ENCODE measurements at regions not wholly inside any gene's neighbourhood (a gene's known extent, or its start where the extent isn't known, plus 50 kb on each side); places are given as distances from the start of the nearest gene placed in this dataset.

GRCh38 chr16:73840728-73841127, 455.9 kb upstream of the PSMD7 start:
- Histone ChIP-seq H3K36me3 (ENCODE audit: control insufficient read depth in 2 of 2, extremely low read depth in 1 of 2, insufficient read depth in 2 of 2, low read length in 2 of 2) (no peaks in the 10 kb centered on the region), H4K20me1 (ENCODE audit: control insufficient read depth, extremely low read depth, insufficient read depth, low read length) (no peaks in the 10 kb centered on the region), H3K9ac (ENCODE audit: control insufficient read depth, extremely low read depth, insufficient read depth, low read length) (no peak overlapping the region), H3K79me2 (ENCODE audit: control insufficient read depth, insufficient read depth, low read length) (no peaks in the 10 kb centered on the region), H3K27me3 (ENCODE audit: control insufficient read depth, extremely low read depth, insufficient read depth, low read length) (no peaks in the 10 kb centered on the region), H3K4me2 (ENCODE audit: control insufficient read depth, extremely low read depth, insufficient read depth, low read depth, low read length) (no peak overlapping the region), H3K9me3 (ENCODE audit: control insufficient read depth, low read depth, low read length) (no peaks in the 10 kb centered on the region), H3K27ac (ENCODE audit: control insufficient read depth, insufficient read depth, low read length) (no peak overlapping the region), H2AFZ (ENCODE audit: control insufficient read depth, low read length) (no peak overlapping the region), H3K4me3 (ENCODE audit: control insufficient read depth in 2 of 3, extremely low read depth in 1 of 3, insufficient read depth in 2 of 3, low read depth in 1 of 3, low read length in 3 of 3) (no peak overlapping the region), H3K9me1 (ENCODE audit: control insufficient read depth, extremely low read depth, insufficient read depth, low read length) (no peaks in the 10 kb centered on the region), H3K4me1 (ENCODE audit: control insufficient read depth, extremely low read depth, insufficient read depth, low read length) (no peaks in the 10 kb centered on the region)
- DNase-seq (ENCODE audit: low read depth, low spot score): no peak
- TF ChIP-seq EZH2 (IDR thresholded peaks at IDR 0.05; ENCODE audit: low read length) (no peak), CTCF (optimal IDR thresholded peaks at IDR 0.05 in 1 of 3, IDR thresholded peaks at IDR 0.05 in 1 of 3, conservative IDR thresholded peaks at IDR 0.05 in 1 of 3; ENCODE audit: extremely low read depth in 1 of 3, insufficient read depth in 2 of 3, low read length in 3 of 3) (no peak)
- no peak for FAIRE-seq
- dilution Hi-C loops (cut with MboI; ENCODE audit: extremely low pct_ligation_motif_present, low sequenced_read_pairs): no loop called here

- Histone ChIP-seq H3K9me1 (ENCODE audit: control insufficient read depth, extremely low read depth, insufficient read depth, low read length) (no peaks in the 10 kb centered on the region), H3K79me2 (ENCODE audit: control insufficient read depth, insufficient read depth, low read length) (no peaks in the 10 kb centered on the region), H3K9me3 (ENCODE audit: control insufficient read depth, low read depth, low read length) (no peaks in the 10 kb centered on the region), H3K27me3 (ENCODE audit: control insufficient read depth, extremely low read depth, insufficient read depth, low read length) (no peaks in the 10 kb centered on the region), H3K4me1 (ENCODE audit: control insufficient read depth, extremely low read depth, insufficient read depth, low read length) (no peaks in the 10 kb centered on the region), H3K36me3 (ENCODE audit: control insufficient read depth in 2 of 2, extremely low read depth in 1 of 2, insufficient read depth in 2 of 2, low read length in 2 of 2) (no peaks in the 10 kb centered on the region), H3K4me3 (ENCODE audit: control insufficient read depth in 2 of 3, extremely low read depth in 1 of 3, insufficient read depth in 2 of 3, low read depth in 1 of 3, low read length in 3 of 3) (no peak overlapping the region), H4K20me1 (ENCODE audit: control insufficient read depth, extremely low read depth, insufficient read depth, low read length) (no peaks in the 10 kb centered on the region), H3K9ac (ENCODE audit: control insufficient read depth, extremely low read depth, insufficient read depth, low read length) (no peak overlapping the region), H3K27ac (ENCODE audit: control insufficient read depth, insufficient read depth, low read length) (no peak overlapping the region), H2AFZ (ENCODE audit: control insufficient read depth, low read length) (no peak overlapping the region), H3K4me2 (ENCODE audit: control insufficient read depth, extremely low read depth, insufficient read depth, low read depth, low read length) (no peak overlapping the region)
- TF ChIP-seq EZH2 (IDR thresholded peaks at IDR 0.05; ENCODE audit: low read length): no peak
- dilution Hi-C loops (cut with MboI; ENCODE audit: extremely low pct_ligation_motif_present, low sequenced_read_pairs): no loop called here
- FAIRE-seq (no peak), DNase-seq (ENCODE audit: low read depth, low spot score) (no peak)
Measured at GRCh38 chr16:73831220-73831619, 465.4 kb upstream of the PSMD7 start.

- H3K4me2 ChIP-seq (ENCODE audit: control insufficient read depth, extremely low read depth, insufficient read depth, low read depth, low read length): no peak overlapping the region
- no peaks in the 10 kb centered on the region for H3K9me1 ChIP-seq (ENCODE audit: control insufficient read depth, extremely low read depth, insufficient read depth, low read length)
- H3K27me3 ChIP-seq (ENCODE audit: control insufficient read depth, extremely low read depth, insufficient read depth, low read length): no peaks in the 10 kb centered on the region
- DNase-seq (ENCODE audit: low read depth, low spot score): no peak
- H4K20me1 ChIP-seq (ENCODE audit: control insufficient read depth, extremely low read depth, insufficient read depth, low read length): no peaks in the 10 kb centered on the region
- no peaks in the 10 kb centered on the region for H3K4me1 ChIP-seq (ENCODE audit: control insufficient read depth, extremely low read depth, insufficient read depth, low read length)
- dilution Hi-C loops (cut with MboI; ENCODE audit: extremely low pct_ligation_motif_present, low sequenced_read_pairs): no loop called here
- FAIRE-seq: no peak
- H2AFZ ChIP-seq (ENCODE audit: control insufficient read depth, low read length): no peak overlapping the region
- no peak overlapping the region for H3K9ac ChIP-seq (ENCODE audit: control insufficient read depth, extremely low read depth, insufficient read depth, low read length)
- H3K79me2 ChIP-seq (ENCODE audit: control insufficient read depth, insufficient read depth, low read length): no peaks in the 10 kb centered on the region
- H3K4me3 ChIP-seq (ENCODE audit: control insufficient read depth in 2 of 3, extremely low read depth in 1 of 3, insufficient read depth in 2 of 3, low read depth in 1 of 3, low read length in 3 of 3): no peak overlapping the region
- H3K9me3 ChIP-seq (ENCODE audit: control insufficient read depth, low read depth, low read length): no peaks in the 10 kb centered on the region
- TF ChIP-seq CTCF (optimal IDR thresholded peaks at IDR 0.05 in 1 of 3, IDR thresholded peaks at IDR 0.05 in 1 of 3, conservative IDR thresholded peaks at IDR 0.05 in 1 of 3; ENCODE audit: extremely low read depth in 1 of 3, insufficient read depth in 2 of 3, low read length in 3 of 3) (no peak), EZH2 (IDR thresholded peaks at IDR 0.05; ENCODE audit: low read length) (no peak)
- H3K36me3 ChIP-seq (ENCODE audit: control insufficient read depth in 2 of 2, extremely low read depth in 1 of 2, insufficient read depth in 2 of 2, low read length in 2 of 2): no peaks in the 10 kb centered on the region
- H3K27ac ChIP-seq (ENCODE audit: control insufficient read depth, insufficient read depth, low read length): no peak overlapping the region
Measured at GRCh38 chr16:73823205-73823849, 473.3 kb upstream of the PSMD7 start.

All from keratinocyte (primary cell).